ENCODE measurements at regions not wholly inside any gene's neighbourhood (a gene's known extent, or its start where the extent isn't known, plus 50 kb on each side); places are given as distances from the start of the nearest gene placed in this dataset.

DNA sequence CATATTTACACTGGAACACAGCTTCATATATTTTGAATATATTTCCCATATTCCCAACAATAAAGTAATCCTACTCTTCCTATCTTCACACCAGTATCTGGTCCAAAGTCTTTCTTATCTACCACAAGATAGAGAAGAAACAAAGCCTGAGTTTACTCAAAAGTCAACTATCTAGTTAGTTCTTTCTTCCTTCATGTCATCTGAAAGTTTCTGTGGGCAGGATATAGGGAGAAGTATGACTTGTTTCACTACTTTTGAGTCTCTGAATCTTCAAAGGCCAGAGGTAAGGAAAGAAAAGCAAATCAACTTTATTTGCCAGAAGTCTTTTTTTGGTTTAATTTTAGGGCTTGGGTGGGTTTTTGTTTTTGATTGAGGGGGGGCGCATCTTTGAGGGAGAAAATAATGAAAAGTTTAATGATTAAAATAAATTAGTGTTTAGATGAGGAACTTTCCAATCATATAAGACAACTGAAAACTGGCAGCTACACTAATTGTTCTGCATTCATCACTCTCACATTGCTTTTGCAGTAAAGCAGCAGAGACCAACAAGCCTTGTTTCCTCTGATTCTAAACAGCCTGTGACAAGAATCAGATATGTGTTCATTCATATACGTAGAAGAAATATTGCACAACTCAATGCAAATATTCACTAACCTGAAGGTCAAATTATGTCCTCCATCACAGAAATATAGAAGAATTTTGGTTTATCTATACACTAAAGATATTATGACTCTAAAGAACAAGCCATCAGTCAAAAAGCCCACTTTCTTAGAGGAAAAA lies 421.4 kb downstream of the SHQ1 start:
- TF ChIP-seq EZH2 (IDR thresholded peaks at IDR 0.05; ENCODE audit: borderline replicate concordance, low read depth, low read length, poor library complexity, severe bottlenecking) = no peak
- TF ChIP-seq, protein P1, sequence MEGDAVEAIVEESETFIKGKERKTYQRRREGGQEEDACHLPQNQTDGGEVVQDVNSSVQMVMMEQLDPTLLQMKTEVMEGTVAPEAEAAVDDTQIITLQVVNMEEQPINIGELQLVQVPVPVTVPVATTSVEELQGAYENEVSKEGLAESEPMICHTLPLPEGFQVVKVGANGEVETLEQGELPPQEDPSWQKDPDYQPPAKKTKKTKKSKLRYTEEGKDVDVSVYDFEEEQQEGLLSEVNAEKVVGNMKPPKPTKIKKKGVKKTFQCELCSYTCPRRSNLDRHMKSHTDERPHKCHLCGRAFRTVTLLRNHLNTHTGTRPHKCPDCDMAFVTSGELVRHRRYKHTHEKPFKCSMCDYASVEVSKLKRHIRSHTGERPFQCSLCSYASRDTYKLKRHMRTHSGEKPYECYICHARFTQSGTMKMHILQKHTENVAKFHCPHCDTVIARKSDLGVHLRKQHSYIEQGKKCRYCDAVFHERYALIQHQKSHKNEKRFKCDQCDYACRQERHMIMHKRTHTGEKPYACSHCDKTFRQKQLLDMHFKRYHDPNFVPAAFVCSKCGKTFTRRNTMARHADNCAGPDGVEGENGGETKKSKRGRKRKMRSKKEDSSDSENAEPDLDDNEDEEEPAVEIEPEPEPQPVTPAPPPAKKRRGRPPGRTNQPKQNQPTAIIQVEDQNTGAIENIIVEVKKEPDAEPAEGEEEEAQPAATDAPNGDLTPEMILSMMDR (conservative IDR thresholded peaks at IDR 0.05; ENCODE audit: low read depth, low read length) = no peak
- no peaks in the 10 kb centered on the region for H3K9me3 ChIP-seq (ENCODE audit: low read depth, low read length, poor library complexity, severe bottlenecking)
- ChIA-PET POLR2A (ENCODE audit: low non-redundant PET) (no interaction called here), CTCF (no interaction called here)
- intact Hi-C loops (cut with micrococcal nuclease; ENCODE audit: unreplicated experiment) = no loop called here
- no TSS peak for BruUV-seq (replicated peaks)
- no peak overlapping the region for H3K4me3 ChIP-seq (ENCODE audit: low read depth, low read length, poor library complexity, severe bottlenecking)
- H3K27ac ChIP-seq (ENCODE audit: low read depth, low read length, poor library complexity, severe bottlenecking) = no peak overlapping the region
- H3K27me3 ChIP-seq (replicated peaks; ENCODE audit: insufficient read depth, low read depth, low read length, poor library complexity) = no peaks in the 10 kb centered on the region
- H3K4me1 ChIP-seq (ENCODE audit: insufficient read depth, low read length, poor library complexity, severe bottlenecking) = peaks cover 21% of the 10 kb centered on the region
- DNase-seq (ENCODE audit: low spot score) = no peak
- H3K36me3 ChIP-seq (ENCODE audit: insufficient read depth, low read length, poor library complexity, severe bottlenecking) = no peaks in the 10 kb centered on the region

DNA sequence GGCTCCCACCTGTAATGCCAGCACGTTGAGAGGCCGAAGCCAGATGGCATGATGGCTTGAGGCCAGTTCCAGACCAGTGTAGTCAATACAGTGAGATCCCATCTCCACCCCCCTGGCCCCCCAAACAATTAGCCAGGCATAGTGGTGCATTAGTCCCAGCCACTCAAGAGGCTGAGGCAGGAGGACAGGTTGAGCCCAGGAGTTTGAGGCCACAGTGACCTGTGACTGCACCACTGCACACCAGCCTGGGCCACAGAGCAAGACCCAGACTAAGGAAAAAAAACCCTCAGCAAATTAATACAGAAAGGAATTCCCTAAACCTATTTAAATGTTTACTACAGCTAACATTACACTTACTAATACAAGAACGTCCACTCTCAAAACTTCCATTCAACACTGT lies 424.6 kb downstream of the SHQ1 start:
- no peak for DNase-seq (ENCODE audit: low spot score)
- no peak for TF ChIP-seq EZH2 (IDR thresholded peaks at IDR 0.05; ENCODE audit: borderline replicate concordance, low read depth, low read length, poor library complexity, severe bottlenecking)
- TF ChIP-seq, protein P1 (conservative IDR thresholded peaks at IDR 0.05; ENCODE audit: low read depth, low read length) = no peak
- intact Hi-C loops (cut with micrococcal nuclease; ENCODE audit: unreplicated experiment) = no loop called here
- POLR2A ChIA-PET (ENCODE audit: low non-redundant PET) = no interaction called here
- no TSS peak for BruUV-seq (replicated peaks)
- H3K27ac ChIP-seq (ENCODE audit: low read depth, low read length, poor library complexity, severe bottlenecking) = no peak overlapping the region
- no peaks in the 10 kb centered on the region for H3K9me3 ChIP-seq (ENCODE audit: low read depth, low read length, poor library complexity, severe bottlenecking)
- H3K36me3 ChIP-seq (ENCODE audit: insufficient read depth, low read length, poor library complexity, severe bottlenecking) = no peaks in the 10 kb centered on the region
- H3K4me3 ChIP-seq (ENCODE audit: low read depth, low read length, poor library complexity, severe bottlenecking) = no peak overlapping the region
- peaks cover 21% of the 10 kb centered on the region for H3K4me1 ChIP-seq (ENCODE audit: insufficient read depth, low read length, poor library complexity, severe bottlenecking)
- no peaks in the 10 kb centered on the region for H3K27me3 ChIP-seq (replicated peaks; ENCODE audit: insufficient read depth, low read depth, low read length, poor library complexity)
- CTCF ChIA-PET = no interaction called here

DNA sequence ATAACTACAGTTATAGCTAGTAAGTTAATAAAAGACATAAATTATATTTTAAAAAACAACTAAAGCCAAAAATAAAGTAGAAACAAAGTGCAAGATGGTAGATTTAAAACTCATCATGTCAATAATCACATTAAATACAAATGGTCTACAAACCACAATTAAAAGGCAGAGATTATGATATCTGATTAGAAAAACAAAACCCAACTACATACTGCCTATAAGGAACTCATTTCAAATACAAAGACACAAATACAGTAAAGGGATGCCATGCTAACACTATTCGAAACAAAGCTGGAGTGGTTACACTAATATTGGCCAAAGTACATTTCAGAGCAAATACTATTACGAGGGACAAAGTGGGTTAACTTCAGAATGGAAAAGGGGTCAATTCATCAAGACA lies 426.5 kb downstream of the SHQ1 start:
- CTCF ChIA-PET = no interaction called here

More for the DNA sequence above, 426.5 kb downstream of the SHQ1 start:
- no peak for DNase-seq (ENCODE audit: low spot score)
- Histone ChIP-seq H3K4me1 (ENCODE audit: insufficient read depth, low read length, poor library complexity, severe bottlenecking) (peaks cover 17% of the 10 kb centered on the region), H3K27me3 (replicated peaks; ENCODE audit: insufficient read depth, low read depth, low read length, poor library complexity) (no peaks in the 10 kb centered on the region), H3K4me3 (ENCODE audit: low read depth, low read length, poor library complexity, severe bottlenecking) (no peak overlapping the region), H3K9me3 (ENCODE audit: low read depth, low read length, poor library complexity, severe bottlenecking) (no peaks in the 10 kb centered on the region), H3K36me3 (ENCODE audit: insufficient read depth, low read length, poor library complexity, severe bottlenecking) (no peaks in the 10 kb centered on the region), H3K27ac (ENCODE audit: low read depth, low read length, poor library complexity, severe bottlenecking) (no peak overlapping the region)
- POLR2A ChIA-PET (ENCODE audit: low non-redundant PET) = no interaction called here
- no TSS peak for BruUV-seq (replicated peaks)
- intact Hi-C loops (cut with micrococcal nuclease; ENCODE audit: unreplicated experiment) = no loop called here
- TF ChIP-seq, protein P1 (conservative IDR thresholded peaks at IDR 0.05; ENCODE audit: low read depth, low read length) = no peak
- TF ChIP-seq EZH2 (IDR thresholded peaks at IDR 0.05; ENCODE audit: borderline replicate concordance, low read depth, low read length, poor library complexity, severe bottlenecking) = no peak
